Stimulated activated CD8-positive, alpha-beta memory T cell treated with anti-CD3 and anti-CD28 coated beads, Interleukin-12 subunit alpha, Interleukin-12 subunit beta, amount 100 ng/mL, for 24 hours (primary cell): ENCODE measurements at regions not wholly inside any gene's neighbourhood (a gene's known extent, or its start where the extent isn't known, plus 50 kb on each side); places are given as distances from the start of the nearest gene placed in this dataset.
"Not testable (repeated sequence)": the region's sequence is repeated elsewhere in the genome, so short reads cannot be mapped to it uniquely, and the experiment has no call there.

Experiments
- DNase-seq: peaks from one replicate; pipeline ENCODE4 v3.0.0-alpha.2; 2020; ENCODE audit errors: extremely low read depth

- no peak for DNase-seq
These were observed 361.0 kb downstream of the CD83 start for GRCh38 chr6:14478381-14479225.

- not testable (repeated sequence) for DNase-seq
These were observed 364.4 kb downstream of the CD83 start for GRCh38 chr6:14481946-14482345.

GRCh38 chr6:14487625-14488024, 370.1 kb downstream of the CD83 start:
- DNase-seq: no peak

GRCh38 chr6:14488180-14488579, 370.6 kb downstream of the CD83 start:
- DNase-seq: no peak

GRCh38 chr6:14489445-14489844, 371.9 kb downstream of the CD83 start:
- no peak for DNase-seq

- DNase-seq: no peak
These were observed 381.2 kb downstream of the CD83 start for GRCh38 chr6:14498748-14499147.

- no peak for DNase-seq
These were observed 381.7 kb downstream of the CD83 start for GRCh38 chr6:14499309-14499708.

GRCh38 chr6:14499841-14500240, 382.3 kb downstream of the CD83 start:
- DNase-seq: no peak

GRCh38 chr6:14500809-14501208, 383.2 kb downstream of the CD83 start:
- no peak for DNase-seq

GRCh38 chr6:14501240-14501639, 383.7 kb downstream of the CD83 start:
- DNase-seq: no peak

GRCh38 chr6:14501914-14502313, 384.3 kb downstream of the CD83 start:
- DNase-seq: no peak

- DNase-seq: no peak
These were observed 385.0 kb downstream of the CD83 start for GRCh38 chr6:14502551-14502950.

- DNase-seq: no peak
These were observed 387.8 kb downstream of the CD83 start for GRCh38 chr6:14505401-14505800.

GRCh38 chr6:14506656-14507246, 389.2 kb downstream of the CD83 start:
- DNase-seq: no peak

- DNase-seq: no peak
These were observed 391.5 kb downstream of the CD83 start for GRCh38 chr6:14509120-14509519.

GRCh38 chr6:14510038-14510437, 392.5 kb downstream of the CD83 start:
- no peak for DNase-seq

GRCh38 chr6:14511061-14511586, 393.6 kb downstream of the CD83 start:
- no peak for DNase-seq

- DNase-seq: no peak
These were observed 394.7 kb downstream of the CD83 start for GRCh38 chr6:14512246-14512645.

- no peak for DNase-seq
These were observed 396.2 kb downstream of the CD83 start for GRCh38 chr6:14513496-14514393.

- no peak for DNase-seq
These were observed 399.4 kb downstream of the CD83 start for GRCh38 chr6:14516956-14517355.

- no peak for DNase-seq
These were observed 400.0 kb downstream of the CD83 start for GRCh38 chr6:14517516-14518105.
